ENCODE measurements at regions not wholly inside any gene's neighbourhood (a gene's known extent, or its start where the extent isn't known, plus 50 kb on each side); places are given as distances from the start of the nearest gene placed in this dataset.
"Not testable (repeated sequence)": the region's sequence is repeated elsewhere in the genome, so short reads cannot be mapped to it uniquely, and the experiment has no call there.

DNA sequence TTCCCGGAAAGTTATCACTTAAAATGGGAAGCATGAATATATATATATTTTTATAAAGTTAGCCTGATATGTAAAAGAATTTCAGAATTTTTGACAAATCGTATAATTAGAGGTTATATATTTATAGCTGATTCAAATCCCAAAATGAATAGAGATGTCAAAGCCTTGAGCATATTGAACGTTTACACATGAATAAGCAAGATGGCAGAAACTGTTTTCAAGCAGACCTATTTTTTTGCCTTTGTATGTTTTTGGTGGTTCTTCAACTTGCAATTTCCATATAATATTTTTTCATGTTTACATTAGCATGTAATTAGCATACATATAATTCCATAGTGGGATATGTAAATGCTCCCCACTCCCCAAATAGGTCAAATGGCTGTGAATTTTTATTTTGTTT, 189.9 kb downstream of the PRL start:
- no peak for DNase-seq (ENCODE audit: low read depth)

DNA sequence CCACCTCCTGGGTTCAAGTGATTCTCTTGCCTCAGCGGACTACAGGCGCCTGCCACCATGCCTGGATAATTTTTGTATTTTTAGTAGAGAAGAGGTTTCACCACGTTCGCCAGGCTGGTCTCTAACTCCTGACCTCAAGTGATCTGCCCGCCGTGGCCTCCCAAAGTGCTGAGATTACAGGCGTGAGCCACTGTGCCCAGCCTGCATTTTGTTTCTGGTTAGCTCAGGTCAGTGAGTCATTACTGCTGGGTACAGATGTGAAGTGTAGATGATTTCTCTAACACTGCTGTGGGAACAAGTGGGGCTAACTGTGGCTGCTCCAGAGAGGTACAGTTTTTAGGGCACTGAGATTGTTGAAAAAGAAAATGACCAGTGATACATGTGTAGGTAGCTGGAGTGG, 188.6 kb downstream of the PRL start:
- no peak for DNase-seq (ENCODE audit: low read depth)

GRCh38 chr6:22110061-22110460, 186.8 kb downstream of the PRL start:
- DNase-seq (ENCODE audit: low read depth): no peak

GRCh38 chr6:22112461-22112860, 184.4 kb downstream of the PRL start:
- no peak for DNase-seq (ENCODE audit: low read depth)

- no peak for DNase-seq (ENCODE audit: low read depth)
Observed at GRCh38 chr6:22113026-22113766, 183.6 kb downstream of the PRL start.

DNA sequence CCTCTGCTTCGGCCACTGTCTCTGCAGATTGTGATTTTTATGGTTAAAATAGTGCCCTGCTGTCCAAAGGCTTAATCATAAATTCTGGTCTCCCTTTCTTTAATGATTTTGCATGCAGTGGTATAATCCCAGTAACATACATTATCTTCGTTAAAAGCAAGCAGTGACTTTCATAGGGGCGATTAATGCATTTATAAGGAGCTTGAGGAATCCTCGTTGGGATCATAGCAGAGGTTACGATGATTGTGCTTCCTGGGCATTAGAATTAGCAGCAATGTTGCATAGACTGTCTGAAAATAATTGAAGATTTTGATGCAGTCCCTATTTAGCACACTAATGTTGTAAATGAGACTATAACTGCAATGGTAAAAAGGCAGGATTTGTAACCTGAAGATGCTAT, 181.3 kb downstream of the PRL start:
- DNase-seq (ENCODE audit: low read depth): no peak

DNA sequence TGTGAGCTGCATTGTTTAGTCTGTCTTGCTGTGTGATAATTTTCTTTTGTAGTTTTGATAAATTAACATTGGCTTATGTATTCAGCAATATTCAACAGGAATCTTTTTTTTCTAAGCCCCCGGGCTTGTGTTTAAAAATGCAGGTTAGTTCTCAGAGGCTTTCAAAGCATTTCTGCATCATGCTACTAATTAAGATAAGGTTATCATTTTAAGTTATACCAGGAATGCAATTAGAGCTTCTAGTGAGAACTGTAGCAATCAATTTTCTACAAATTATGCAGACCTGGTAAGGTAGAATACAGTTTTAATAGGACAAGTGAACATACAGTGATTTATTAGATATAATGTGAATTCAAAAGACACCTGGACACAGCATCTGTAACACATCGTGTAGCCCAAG, 179.2 kb downstream of the PRL start:
- no peak for DNase-seq (ENCODE audit: low read depth)

DNA sequence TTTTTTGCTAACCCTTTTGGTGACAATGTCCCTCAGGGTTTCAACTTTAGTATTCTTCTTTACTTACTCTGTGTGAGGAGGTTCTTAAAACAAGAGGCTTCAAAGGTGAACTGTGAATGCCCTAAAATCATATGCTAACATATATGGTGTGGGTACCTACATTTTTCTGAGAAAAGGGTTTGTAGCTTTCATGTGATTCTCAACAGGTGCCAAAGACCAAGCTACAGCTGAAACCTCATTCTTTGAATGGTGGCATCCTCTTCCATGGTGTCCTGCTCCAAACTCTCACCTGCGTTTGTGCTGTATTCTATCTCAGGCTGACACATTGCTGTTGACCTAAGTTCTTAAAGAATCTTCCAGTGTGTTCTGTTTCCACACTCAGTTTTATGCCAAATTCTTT, 177.3 kb downstream of the PRL start:
- DNase-seq (ENCODE audit: low read depth): no peak

DNA sequence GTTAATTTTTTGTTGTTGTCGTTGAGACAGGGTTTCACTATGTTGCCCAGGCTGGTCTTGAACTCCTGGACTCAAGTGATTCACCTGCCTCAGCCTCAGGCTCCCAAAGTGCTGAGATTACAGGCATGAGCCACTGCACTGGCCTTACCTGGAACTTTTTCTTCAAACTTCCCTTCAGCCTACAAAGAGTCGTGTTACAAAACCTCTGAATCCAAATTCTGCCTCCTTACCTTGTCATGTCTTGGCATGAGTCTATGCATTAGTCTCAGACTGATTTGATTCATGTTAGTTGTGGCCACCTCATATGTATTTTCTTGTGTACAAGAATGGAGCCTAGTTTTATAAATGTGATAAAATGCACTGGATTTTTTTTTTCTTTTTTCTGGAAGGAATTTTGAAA, 172.1 kb downstream of the PRL start:
- DNase-seq (ENCODE audit: low read depth): no peak

- DNase-seq (ENCODE audit: low read depth): no peak
Observed at GRCh38 chr6:22126910-22127309, 169.9 kb downstream of the PRL start.

GRCh38 chr6:22129751-22130150, 167.1 kb downstream of the PRL start:
- DNase-seq (ENCODE audit: low read depth): no peak

DNA sequence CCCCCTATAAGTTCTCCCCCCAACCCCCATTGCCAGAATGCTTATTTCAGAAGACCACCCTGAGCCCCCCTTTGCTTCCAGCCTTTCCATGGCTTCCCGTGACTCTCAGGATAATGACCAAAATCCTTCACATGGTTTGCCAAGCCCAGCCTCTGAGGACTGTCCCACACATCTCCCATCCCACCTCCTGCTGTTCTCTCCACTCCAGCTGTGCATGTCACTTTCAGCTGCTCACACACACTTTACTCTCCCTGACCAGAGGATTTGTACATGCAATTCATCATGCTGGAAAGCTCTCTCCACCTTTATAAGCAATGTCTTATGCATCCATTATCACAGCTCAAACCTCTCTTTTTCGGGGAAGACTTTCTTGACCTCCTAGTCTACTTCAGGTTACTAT, 164.2 kb downstream of the PRL start:
- DNase-seq (ENCODE audit: low read depth): no peak

DNA sequence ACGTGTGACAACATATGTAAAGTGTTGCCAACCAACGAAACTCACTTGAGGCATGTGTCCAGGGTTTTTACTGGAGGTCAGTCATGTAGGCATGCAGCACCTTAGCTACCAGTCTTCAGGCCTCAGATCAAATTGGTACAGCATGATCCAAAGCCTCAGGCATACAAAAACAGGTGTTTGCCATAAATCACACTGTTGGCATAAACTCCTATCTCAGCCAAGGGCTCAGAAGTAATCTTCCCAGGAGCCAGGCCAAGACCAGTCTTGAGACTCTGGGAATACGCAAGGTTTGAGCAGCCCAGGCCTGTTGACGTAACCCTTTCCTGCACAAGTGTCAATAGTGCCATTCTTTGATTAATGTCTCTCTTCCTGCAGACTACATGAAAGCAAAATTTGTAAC, 163.5 kb downstream of the PRL start:
- no peak for DNase-seq (ENCODE audit: low read depth)

GRCh38 chr6:22134308-22134707, 162.5 kb downstream of the PRL start:
- DNase-seq (ENCODE audit: low read depth): no peak

DNA sequence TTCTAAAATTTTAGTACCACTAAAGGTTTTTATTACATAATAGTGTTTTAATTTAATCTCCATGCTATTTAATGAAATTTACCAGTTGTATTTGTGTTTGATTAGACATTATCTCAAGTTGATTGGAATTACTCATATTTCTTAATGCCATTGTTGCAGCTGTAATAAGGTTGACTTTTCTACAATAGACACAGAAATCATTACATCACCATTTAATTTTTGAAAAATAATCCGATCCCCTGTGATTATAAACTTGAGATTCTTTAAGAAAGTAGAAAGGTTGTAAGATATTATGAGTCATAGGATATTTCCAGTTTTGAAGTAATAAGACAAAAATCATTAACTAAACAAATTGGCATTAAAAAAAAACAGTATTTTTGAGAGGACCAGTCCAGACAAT, 161.4 kb downstream of the PRL start:
- DNase-seq (ENCODE audit: low read depth): no peak

GRCh38 chr6:22140736-22141135, 156.1 kb downstream of the PRL start:
- not testable (repeated sequence) for DNase-seq (ENCODE audit: low read depth)

DNA sequence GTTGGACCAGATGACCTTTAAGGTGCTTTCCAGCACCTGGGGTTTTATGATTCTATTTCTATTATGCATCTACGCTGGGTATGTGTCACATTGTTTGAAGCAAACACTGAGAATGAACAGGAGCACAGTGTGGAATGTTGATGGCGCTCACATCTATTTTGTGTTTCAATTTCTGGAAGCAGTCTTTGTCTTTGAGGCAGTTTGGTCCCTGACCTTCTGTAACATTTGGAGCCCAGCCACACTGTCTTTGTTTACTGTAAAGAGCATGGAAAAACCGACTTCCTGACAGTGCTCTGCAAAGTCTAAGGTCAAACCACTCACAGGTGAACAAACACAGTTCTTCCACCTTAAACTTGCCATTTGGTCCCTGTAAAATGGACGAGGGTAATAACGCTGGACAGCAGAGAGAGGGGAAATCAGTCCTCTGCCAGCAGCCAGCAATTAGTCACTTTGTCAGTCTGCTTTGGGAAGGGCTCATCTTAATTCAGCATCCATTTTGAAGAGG, 155.5 kb downstream of the PRL start:
- no peak for DNase-seq (ENCODE audit: low read depth)

DNA sequence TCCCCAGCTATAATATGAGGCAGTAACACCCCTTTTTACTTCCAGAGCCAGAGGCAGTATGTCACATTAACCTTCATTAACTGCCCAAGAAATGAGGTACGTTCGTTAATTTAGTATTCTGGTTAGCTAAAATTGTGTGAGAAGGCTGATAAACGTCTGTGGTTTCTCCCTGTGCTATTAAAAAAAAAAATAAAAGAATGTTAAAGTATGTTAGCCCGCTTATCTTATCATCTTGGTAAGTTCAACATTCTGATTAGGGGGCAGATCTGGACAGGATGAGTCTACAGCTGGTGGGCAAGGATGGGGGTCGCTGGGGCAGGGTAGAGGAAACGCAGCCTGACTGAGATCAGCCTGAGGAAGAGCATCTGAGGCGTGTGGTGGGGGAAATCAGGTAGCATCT, 154.0 kb downstream of the PRL start:
- peak; percentile 24 for DNase-seq (ENCODE audit: low read depth)

DNA sequence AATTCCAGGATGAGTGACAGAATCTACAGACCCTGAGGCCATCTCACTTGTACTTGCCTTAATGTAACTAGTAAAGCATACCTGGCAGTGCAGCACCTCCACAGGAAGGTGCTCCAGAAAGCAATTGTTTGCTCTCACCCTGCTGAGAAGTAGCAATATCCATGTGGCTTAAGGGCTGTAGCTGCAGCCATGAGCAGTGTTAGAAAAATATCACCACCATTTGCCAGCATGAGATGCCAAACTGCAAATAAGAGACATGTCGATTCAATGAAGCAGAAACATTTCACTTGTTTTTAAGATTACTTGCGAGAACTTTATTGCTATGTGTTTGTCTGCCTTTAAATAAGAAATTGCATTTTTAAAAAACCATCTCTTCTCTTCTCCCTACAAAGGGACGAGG, 151.5 kb downstream of the PRL start:
- DNase-seq (ENCODE audit: low read depth): no peak

- no peak for DNase-seq (ENCODE audit: low read depth)
Observed at GRCh38 chr6:22145823-22146677, 150.8 kb downstream of the PRL start.

DNA sequence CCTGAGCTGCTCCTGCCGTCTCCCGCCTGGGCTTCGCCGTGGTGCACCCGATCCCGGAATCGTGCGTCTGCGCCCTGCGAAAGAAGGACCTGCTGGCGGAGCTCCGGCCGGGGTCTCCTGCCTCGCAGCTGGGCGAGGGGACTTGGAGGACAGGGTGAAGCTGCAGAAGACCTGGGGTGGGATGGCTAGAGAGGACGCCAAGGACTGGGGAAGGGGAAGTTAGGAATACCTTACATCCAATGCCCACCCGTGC, 150.2 kb downstream of the PRL start:
- no peak for DNase-seq (ENCODE audit: low read depth)

- no peak for DNase-seq (ENCODE audit: low read depth)
Observed at GRCh38 chr6:22146931-22147701, 149.7 kb downstream of the PRL start.
